Glutamatergic neuron (in vitro differentiated cells): ENCODE measurements at regions not wholly inside any gene's neighbourhood (a gene's known extent, or its start where the extent isn't known, plus 50 kb on each side); places are given as distances from the start of the nearest gene placed in this dataset.

Experiments used
- DNase-seq: peaks from one replicate; pipeline ENCODE4 v3.0.0; 2022
- H3K27ac Mint-ChIP-seq: one replicate; pipeline ENCODE4 v1.8.0; 2020; ENCODE audit warnings: mild to moderate bottlenecking, mixed read lengths, inconsistent platforms; ENCODE audit not compliant: unreplicated experiment
- H3K27me3 Mint-ChIP-seq: one replicate; pipeline ENCODE4 v1.8.0; 2020; ENCODE audit warnings: mild to moderate bottlenecking, moderate library complexity, mixed read lengths, inconsistent platforms; ENCODE audit not compliant: unreplicated experiment
- H3K36me3 Mint-ChIP-seq: one replicate; pipeline ENCODE4 v1.8.0; 2020; ENCODE audit warnings: mild to moderate bottlenecking, mixed read lengths, inconsistent platforms; ENCODE audit not compliant: unreplicated experiment
- H3K4me1 Mint-ChIP-seq: one replicate; pipeline ENCODE4 v1.8.0; 2020; ENCODE audit warnings: mild to moderate bottlenecking, low read depth, mixed read lengths, inconsistent platforms; ENCODE audit not compliant: unreplicated experiment
- H3K4me3 Mint-ChIP-seq: one replicate; pipeline ENCODE4 v1.8.0; 2020; ENCODE audit warnings: mild to moderate bottlenecking, mixed read lengths, inconsistent platforms; ENCODE audit not compliant: unreplicated experiment
- H3K9me3 Mint-ChIP-seq: one replicate; pipeline ENCODE4 v1.8.0; 2020; ENCODE audit warnings: mild to moderate bottlenecking, moderate library complexity, mixed read lengths, inconsistent platforms; ENCODE audit not compliant: unreplicated experiment
- TF ChIP-seq, protein P1 (sequence below): fragments of 200-600 bp; sonication (generic); IDR thresholded peaks from one replicate; pipeline ENCODE4 v1.5.0; 2021; ENCODE audit not compliant: partially characterized antibody, unreplicated experiment

DNA sequence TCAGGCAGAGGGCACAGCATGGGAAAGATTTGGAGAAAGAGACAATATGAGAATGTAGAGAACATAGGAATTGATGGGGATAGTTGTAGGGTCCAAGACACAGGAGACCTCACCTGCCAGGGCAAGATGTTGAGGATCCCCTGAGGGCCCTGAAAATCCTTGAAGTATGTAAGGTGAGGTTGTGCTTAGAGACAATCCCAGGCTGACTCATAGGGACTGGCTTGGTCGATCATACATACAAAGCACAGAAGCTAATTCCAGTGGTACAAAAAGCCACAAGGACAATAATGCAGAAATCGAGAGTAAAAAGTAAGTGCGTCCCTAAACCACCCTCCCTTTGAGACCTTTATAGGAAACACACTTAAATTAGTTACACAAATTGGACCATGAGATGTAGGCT lies 468.2 kb downstream of the MIAT start:
- Mint-ChIP-seq H3K9me3 (no peaks in the 10 kb centered on the region), H3K27ac (no peak overlapping the region), H3K36me3 (no peaks in the 10 kb centered on the region), H3K27me3 (no peaks in the 10 kb centered on the region), H3K4me1 (peaks cover 12% of the 10 kb centered on the region), H3K4me3 (no peak overlapping the region)
- TF ChIP-seq, protein P1, sequence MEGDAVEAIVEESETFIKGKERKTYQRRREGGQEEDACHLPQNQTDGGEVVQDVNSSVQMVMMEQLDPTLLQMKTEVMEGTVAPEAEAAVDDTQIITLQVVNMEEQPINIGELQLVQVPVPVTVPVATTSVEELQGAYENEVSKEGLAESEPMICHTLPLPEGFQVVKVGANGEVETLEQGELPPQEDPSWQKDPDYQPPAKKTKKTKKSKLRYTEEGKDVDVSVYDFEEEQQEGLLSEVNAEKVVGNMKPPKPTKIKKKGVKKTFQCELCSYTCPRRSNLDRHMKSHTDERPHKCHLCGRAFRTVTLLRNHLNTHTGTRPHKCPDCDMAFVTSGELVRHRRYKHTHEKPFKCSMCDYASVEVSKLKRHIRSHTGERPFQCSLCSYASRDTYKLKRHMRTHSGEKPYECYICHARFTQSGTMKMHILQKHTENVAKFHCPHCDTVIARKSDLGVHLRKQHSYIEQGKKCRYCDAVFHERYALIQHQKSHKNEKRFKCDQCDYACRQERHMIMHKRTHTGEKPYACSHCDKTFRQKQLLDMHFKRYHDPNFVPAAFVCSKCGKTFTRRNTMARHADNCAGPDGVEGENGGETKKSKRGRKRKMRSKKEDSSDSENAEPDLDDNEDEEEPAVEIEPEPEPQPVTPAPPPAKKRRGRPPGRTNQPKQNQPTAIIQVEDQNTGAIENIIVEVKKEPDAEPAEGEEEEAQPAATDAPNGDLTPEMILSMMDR = no peak
- DNase-seq = no peak

- TF ChIP-seq, protein P1 = no peak
- H3K36me3 Mint-ChIP-seq = no peaks in the 10 kb centered on the region
- H3K27ac Mint-ChIP-seq = no peak overlapping the region
- H3K4me3 Mint-ChIP-seq = no peak overlapping the region
- no peak for DNase-seq
- no peaks in the 10 kb centered on the region for H3K9me3 Mint-ChIP-seq
- peaks cover 14% of the 10 kb centered on the region for H3K4me1 Mint-ChIP-seq
- H3K27me3 Mint-ChIP-seq = peaks cover 8% of the 10 kb centered on the region
These were observed 470.5 kb downstream of the MIAT start for GRCh38 chr22:27127911-27128310.

DNA sequence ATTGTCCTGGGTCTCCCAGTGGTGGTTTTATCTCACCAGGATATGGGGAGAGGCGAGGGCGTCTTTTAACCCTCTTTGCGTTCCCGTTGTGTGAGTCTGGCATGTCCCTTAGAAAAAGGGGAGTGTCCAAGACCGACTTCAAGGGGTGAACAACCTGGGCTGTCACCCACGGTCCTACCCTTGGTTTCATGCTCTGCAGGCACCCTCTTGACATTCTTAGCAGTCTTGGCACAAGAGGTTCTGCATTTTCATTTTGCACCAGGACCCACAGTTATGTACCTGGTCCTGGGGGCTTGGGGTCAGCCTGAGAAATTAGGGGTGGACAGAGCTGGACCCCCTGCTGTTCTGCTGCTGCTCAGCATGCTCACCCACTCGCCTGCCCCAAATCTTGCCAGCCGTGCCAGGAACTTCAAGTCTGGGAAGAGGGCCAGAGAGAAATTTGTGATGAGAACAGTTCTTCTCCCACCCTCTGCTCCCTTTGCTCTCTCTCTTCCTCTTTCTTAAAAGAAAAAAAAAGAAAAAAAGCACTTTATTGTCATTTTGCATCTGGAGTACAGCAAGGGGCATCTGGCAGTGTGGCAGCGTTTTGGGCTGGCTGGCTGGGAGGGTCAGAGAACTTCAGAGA lies 471.2 kb downstream of the MIAT start:
- TF ChIP-seq, protein P1 = no peak
- no peak for DNase-seq
- peaks cover 18% of the 10 kb centered on the region for H3K4me1 Mint-ChIP-seq
- peaks cover 8% of the 10 kb centered on the region for H3K27me3 Mint-ChIP-seq
- no peaks in the 10 kb centered on the region for H3K9me3 Mint-ChIP-seq
- no peak overlapping the region for H3K27ac Mint-ChIP-seq
- H3K36me3 Mint-ChIP-seq = no peaks in the 10 kb centered on the region
- no peak overlapping the region for H3K4me3 Mint-ChIP-seq

DNA sequence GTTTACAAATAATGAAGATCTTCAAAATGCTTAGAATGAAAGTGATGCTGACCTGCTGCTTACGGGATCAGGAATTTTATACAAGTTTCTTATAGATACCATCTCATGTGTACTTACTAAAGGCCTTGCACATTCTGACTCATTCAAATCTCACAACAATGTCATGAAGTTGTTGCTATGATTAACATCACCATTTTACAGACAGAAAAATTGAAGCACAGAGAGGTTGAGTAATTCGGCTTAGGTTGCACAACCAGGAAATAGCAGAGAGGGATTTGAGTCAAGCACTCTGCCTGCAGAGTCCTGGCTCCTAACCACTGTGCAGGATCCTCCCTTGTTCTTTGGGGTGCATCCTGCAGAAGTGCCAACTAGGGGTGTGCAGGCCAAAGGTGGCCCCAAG lies 471.9 kb downstream of the MIAT start:
- Mint-ChIP-seq H3K4me1 (peaks cover 22% of the 10 kb centered on the region), H3K27me3 (peaks cover 8% of the 10 kb centered on the region), H3K36me3 (no peaks in the 10 kb centered on the region), H3K27ac (no peak overlapping the region), H3K4me3 (no peak overlapping the region), H3K9me3 (no peaks in the 10 kb centered on the region)
- DNase-seq = no peak
- TF ChIP-seq, protein P1 = no peak

DNA sequence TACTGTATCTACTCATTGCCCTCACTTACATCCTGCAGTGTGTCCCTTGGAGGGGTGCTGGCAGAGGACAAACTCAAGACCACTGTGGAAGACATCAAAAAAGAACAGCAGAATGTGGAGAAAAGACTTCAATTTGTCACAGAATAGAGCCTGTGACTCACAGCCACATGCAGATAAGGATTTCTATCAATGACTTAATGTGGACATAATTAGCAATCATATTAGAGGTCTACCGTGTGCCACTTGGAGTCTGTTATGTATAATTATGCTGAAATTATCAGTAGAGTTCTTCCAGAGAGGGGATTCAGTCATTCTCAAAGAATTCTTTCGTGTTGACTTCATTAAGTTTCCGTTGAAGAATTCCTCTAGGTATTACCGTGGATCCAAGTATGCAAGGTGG lies 473.5 kb downstream of the MIAT start:
- Mint-ChIP-seq H3K27me3 (peaks cover 8% of the 10 kb centered on the region), H3K9me3 (no peaks in the 10 kb centered on the region), H3K36me3 (no peaks in the 10 kb centered on the region), H3K4me1 (peaks cover 14% of the 10 kb centered on the region), H3K4me3 (no peak overlapping the region), H3K27ac (no peak overlapping the region)
- no peak for DNase-seq
- TF ChIP-seq, protein P1 = no peak
